SK-N-MC (cell line): ENCODE measurements at regions not wholly inside any gene's neighbourhood (a gene's known extent, or its start where the extent isn't known, plus 50 kb on each side); places are given as distances from the start of the nearest gene placed in this dataset.

Source experiments
- EZH2 ChIP-seq: fragments of 200-600 bp; sonication (generic); IDR thresholded peaks from one replicate; pipeline ENCODE4 v1.6.1; 2017; ENCODE audit warnings: antibody characterized with exemption
- POLR2AphosphoS5 ChIP-seq: IDR thresholded peaks from 2 replicates; pipeline ENCODE4 v1.6.1; 2012; ENCODE audit warnings: mild to moderate bottlenecking, low read depth, low read length, borderline replicate concordance

DNA sequence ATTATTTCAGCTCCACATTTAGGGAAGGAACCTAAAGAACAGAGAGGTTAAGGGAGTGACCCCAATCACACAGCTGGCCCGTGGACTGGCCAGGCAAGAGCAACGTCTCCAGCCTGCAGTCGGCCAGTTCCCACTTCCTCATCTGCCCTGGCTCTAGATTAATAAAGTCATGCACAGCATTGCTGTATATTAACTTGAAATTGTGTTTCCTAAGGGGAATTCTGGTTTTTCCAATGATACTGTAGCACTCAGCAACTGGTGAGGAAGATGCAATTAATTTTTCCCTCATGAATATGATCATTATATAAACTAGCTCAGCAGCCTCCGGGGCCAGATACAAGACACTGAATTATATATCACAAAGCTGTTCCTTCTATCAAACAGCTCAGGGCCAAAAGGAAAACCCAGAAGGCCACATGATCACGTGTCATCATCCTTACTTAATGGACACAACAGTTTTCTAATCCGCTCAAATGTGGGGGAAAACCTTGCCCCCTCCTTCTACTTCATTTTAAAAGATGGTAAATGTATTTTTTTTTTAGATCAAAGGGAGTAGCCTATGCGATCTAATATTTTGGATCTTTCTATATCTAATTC, 295.3 kb upstream of the PRKCQ start:
- TF ChIP-seq POLR2AphosphoS5, result no peak
- TF ChIP-seq EZH2, result no peak
